Choroid plexus epithelial cell (primary cell): ENCODE measurements at regions not wholly inside any gene's neighbourhood (a gene's known extent, or its start where the extent isn't known, plus 50 kb on each side); places are given as distances from the start of the nearest gene placed in this dataset.

ENCODE experiments used
- DNase-seq: peaks from one replicate; pipeline ENCODE4 v3.0.0-alpha.2; 2010; ENCODE audit warnings: low read depth
- H3K4me3 ChIP-seq: 2 replicates; pipeline ENCODE4 v1.5.1; 2011; ENCODE audit warnings: low read depth, mild to moderate bottlenecking, control low read depth, low read length, moderate library complexity
- TF ChIP-seq, protein P1 (sequence below): conservative IDR thresholded peaks from 2 replicates; pipeline ENCODE4 v1.5.1; 2011; ENCODE audit warnings: low read depth, mild to moderate bottlenecking, control low read depth, inconsistent platforms, low read length, moderate library complexity

DNA sequence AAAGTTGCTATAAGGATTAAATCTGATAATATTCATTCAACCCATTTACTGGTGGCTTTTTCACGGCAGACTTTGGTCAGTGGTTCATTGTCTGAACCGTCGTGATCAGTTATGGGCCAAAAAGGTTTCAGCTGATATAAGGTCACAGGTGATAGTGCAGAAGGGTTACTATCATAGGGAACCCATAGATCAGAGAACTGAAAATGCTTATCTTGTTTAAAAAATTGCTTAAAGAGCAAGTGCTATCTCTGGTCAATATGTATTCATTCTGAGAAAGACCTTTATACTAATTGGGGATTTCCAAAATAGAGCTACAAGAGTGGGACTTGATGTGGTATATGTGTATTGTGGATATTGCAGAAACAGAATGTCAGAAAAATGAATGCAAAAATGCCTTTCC is 147.8 kb upstream of the SEMA3E start:
- DNase-seq, result no peak
- TF ChIP-seq, protein P1, sequence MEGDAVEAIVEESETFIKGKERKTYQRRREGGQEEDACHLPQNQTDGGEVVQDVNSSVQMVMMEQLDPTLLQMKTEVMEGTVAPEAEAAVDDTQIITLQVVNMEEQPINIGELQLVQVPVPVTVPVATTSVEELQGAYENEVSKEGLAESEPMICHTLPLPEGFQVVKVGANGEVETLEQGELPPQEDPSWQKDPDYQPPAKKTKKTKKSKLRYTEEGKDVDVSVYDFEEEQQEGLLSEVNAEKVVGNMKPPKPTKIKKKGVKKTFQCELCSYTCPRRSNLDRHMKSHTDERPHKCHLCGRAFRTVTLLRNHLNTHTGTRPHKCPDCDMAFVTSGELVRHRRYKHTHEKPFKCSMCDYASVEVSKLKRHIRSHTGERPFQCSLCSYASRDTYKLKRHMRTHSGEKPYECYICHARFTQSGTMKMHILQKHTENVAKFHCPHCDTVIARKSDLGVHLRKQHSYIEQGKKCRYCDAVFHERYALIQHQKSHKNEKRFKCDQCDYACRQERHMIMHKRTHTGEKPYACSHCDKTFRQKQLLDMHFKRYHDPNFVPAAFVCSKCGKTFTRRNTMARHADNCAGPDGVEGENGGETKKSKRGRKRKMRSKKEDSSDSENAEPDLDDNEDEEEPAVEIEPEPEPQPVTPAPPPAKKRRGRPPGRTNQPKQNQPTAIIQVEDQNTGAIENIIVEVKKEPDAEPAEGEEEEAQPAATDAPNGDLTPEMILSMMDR, result no peak

DNA sequence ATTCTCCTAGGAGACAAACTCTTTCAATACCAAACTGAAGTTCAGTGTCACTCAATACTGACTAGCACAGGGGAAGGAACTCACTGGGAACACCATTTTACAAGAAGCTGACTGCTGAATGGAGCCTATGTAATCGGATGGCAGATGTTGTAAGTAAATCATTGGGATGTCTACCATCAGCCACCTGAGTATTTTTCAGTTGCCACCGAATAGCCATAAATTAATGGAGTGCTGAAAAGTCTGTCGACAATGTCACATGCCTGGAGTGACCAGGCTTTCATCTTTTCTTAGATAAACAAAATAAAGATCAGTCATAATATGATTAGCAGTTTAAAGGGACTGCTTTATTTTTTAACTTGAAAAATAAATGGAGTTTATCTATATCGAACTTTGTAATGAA is 145.9 kb upstream of the SEMA3E start:
- TF ChIP-seq, protein P1, result no peak
- H3K4me3 ChIP-seq, result no peak overlapping the region
- no peak for DNase-seq

More for the DNA sequence above, 147.8 kb upstream of the SEMA3E start:
- no peak overlapping the region for H3K4me3 ChIP-seq

- TF ChIP-seq, protein P1, result no peak
- DNase-seq, result no peak
- H3K4me3 ChIP-seq, result no peak overlapping the region
These were observed 144.6 kb upstream of the SEMA3E start for GRCh38 chr7:83793558-83793957.

DNA sequence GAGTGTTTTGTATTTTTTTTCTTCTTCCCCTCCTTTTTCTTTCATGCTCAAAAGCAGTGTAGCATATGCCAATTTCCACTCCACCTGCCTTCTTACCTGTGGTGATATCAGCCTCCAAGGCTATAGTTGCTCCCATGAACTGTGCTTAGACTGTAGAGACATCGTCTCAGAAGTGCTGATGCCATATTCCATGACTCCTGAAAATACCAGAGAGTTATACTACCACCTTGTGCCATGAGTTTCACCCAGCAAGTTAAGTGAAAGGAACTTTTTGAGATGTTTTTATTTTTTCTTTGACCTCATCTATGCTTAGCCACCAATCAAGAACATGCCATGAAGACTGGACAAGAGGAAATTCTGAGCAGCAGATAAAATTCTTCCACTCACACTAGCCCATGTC is 142.8 kb upstream of the SEMA3E start:
- H3K4me3 ChIP-seq, result no peak overlapping the region
- DNase-seq, result no peak
- TF ChIP-seq, protein P1, result no peak

- H3K4me3 ChIP-seq, result no peak overlapping the region
- TF ChIP-seq, protein P1, result no peak
- DNase-seq, result no peak
These were observed 137.9 kb upstream of the SEMA3E start for GRCh38 chr7:83786858-83787257.

DNA sequence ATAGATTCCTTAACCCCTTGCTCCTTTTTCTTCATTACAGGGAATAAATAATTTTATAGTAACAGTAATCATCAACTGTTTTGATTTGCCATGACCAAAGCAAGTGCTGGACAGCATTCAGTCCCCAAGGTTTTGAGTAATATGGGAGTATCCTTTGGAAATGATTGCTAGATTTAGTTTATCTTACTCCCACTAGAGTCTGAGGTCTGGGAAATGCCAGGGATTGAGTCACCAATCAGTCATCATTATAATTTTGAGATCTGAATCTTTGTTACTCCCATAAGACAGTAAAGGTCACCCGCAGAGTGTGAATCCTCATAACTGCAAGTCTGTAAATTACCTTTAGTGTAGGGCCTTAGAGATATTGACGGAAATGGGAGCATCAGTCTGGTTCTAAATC is 133.7 kb upstream of the SEMA3E start:
- TF ChIP-seq, protein P1, result no peak
- no peak for DNase-seq
- no peak overlapping the region for H3K4me3 ChIP-seq

DNA sequence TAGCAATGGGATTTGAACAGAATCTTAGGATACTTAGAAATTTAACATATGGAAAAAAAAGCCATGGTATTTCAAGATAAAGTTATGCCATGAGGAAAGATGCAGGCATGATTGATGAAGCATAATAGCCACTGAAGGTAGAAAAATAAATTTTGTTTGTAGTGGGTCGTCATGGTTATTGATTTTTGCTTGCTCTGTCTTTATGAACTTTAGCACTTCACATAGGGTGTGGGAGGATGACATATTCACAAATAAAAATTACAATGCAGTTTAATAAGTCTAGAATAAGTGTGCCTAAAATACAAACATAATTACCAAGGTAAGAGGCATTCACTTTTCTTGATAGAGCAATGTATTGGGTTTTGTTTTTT is 129.1 kb upstream of the SEMA3E start:
- DNase-seq, result no peak
- TF ChIP-seq, protein P1, result no peak
- no peak overlapping the region for H3K4me3 ChIP-seq
